Neural cell (in vitro differentiated cells): ENCODE measurements at regions not wholly inside any gene's neighbourhood (a gene's known extent, or its start where the extent isn't known, plus 50 kb on each side); places are given as distances from the start of the nearest gene placed in this dataset.

Source experiments
- EP300 ChIP-seq: fragments of 450-650 bp; conservative IDR thresholded peaks from 2 replicates; pipeline ENCODE4 v1.6.1; 2014; ENCODE audit warnings: antibody characterized with exemption, mild to moderate bottlenecking, moderate library complexity; ENCODE audit not compliant: poor library complexity, severe bottlenecking
- EZH2 ChIP-seq: fragments of 200-600, 300-800 bp; shearing (Covaris generic), sonication (generic); IDR thresholded peaks from 2 replicates; pipeline ENCODE4 v1.6.1; 2014; ENCODE audit warnings: antibody characterized with exemption, low read length, borderline replicate concordance, mild to moderate bottlenecking; ENCODE audit not compliant: insufficient read depth, poor library complexity, severe bottlenecking
- POLR2AphosphoS5 ChIP-seq: IDR thresholded peaks from 2 replicates; pipeline ENCODE4 v1.6.1; 2012
- REST ChIP-seq: IDR thresholded peaks from 2 replicates; pipeline ENCODE4 v1.6.1; 2012; ENCODE audit warnings: borderline replicate concordance
- TF ChIP-seq, protein P1 (sequence below): fragments of 450-650 bp; IDR thresholded peaks from 2 replicates; pipeline ENCODE4 v1.5.1; 2014; ENCODE audit warnings: antibody characterized with exemption, mild to moderate bottlenecking, moderate library complexity; ENCODE audit not compliant: poor library complexity, severe bottlenecking

DNA sequence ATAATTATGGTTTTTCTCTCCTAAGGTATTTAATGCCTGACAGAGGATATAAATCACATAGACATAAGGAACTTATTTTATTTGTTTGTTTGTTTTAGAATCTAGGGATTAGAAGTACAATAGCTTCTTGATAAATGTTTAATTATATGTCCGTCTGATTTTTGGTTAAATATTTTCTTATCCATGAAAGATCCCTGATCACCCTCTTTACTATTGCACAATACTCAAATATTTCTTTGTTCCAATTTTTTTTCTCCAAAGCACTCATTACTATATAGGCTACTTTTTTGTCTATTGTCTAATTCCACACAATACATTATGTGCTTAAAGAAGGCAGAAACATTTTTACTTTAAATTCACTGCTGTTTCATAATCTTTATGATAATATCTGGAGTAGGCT, 875.8 kb downstream of the TDRD15 start:
- TF ChIP-seq, protein P1, sequence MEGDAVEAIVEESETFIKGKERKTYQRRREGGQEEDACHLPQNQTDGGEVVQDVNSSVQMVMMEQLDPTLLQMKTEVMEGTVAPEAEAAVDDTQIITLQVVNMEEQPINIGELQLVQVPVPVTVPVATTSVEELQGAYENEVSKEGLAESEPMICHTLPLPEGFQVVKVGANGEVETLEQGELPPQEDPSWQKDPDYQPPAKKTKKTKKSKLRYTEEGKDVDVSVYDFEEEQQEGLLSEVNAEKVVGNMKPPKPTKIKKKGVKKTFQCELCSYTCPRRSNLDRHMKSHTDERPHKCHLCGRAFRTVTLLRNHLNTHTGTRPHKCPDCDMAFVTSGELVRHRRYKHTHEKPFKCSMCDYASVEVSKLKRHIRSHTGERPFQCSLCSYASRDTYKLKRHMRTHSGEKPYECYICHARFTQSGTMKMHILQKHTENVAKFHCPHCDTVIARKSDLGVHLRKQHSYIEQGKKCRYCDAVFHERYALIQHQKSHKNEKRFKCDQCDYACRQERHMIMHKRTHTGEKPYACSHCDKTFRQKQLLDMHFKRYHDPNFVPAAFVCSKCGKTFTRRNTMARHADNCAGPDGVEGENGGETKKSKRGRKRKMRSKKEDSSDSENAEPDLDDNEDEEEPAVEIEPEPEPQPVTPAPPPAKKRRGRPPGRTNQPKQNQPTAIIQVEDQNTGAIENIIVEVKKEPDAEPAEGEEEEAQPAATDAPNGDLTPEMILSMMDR = no peak
- no peak for TF ChIP-seq EP300
- TF ChIP-seq POLR2AphosphoS5 = no peak
- no peak for TF ChIP-seq REST
- TF ChIP-seq EZH2 = no peak
